B cell (primary cell): ENCODE measurements at regions not wholly inside any gene's neighbourhood (a gene's known extent, or its start where the extent isn't known, plus 50 kb on each side); places are given as distances from the start of the nearest gene placed in this dataset.

ENCODE experiments used
- ATAC-seq: fragments of 200-7000 bp; cut with Tn5 transposase; one replicate; pipeline ENCODE4 v1.10.0; 2021; ENCODE audit warnings: low read depth, mild to moderate bottlenecking, moderate number of reproducible peaks, moderate library complexity
- CTCF ChIA-PET: fragments of 350-600 bp; sonication (Branson Sonifier 250); formaldehyde crosslinking; loops from one replicate; lab custom pipeline; 2021; ENCODE audit warnings: antibody characterized with exemption, inconsistent platforms; lab: Charles Lee
- POLR2A ChIA-PET: fragments of 350-600 bp; sonication (Branson Sonifier 250); formaldehyde crosslinking; loops from one replicate; lab custom pipeline; 2021; ENCODE audit warnings: antibody characterized with exemption; lab: Charles Lee
- DNase-seq: peaks from one replicate; pipeline ENCODE4 v3.0.0; 2013
- H2AFZ ChIP-seq: 2 replicates; pipeline ENCODE4 v1.6.1; 2012; ENCODE audit warnings: mild to moderate bottlenecking, low read depth, low read length; ENCODE audit not compliant: insufficient read depth, poor library complexity, severe bottlenecking
- H3K27ac ChIP-seq, 2 donors: 1 replicate in 1 of 2; 2 replicates in 1 of 2; pipeline ENCODE4 v1.5.1; 2012 to 2013; ENCODE audit warnings: low read length in 2 of 2, mild to moderate bottlenecking in 2 of 2, moderate library complexity in 1 of 2
- H3K27me3 ChIP-seq, 4 experiments: fragments of 200-600 bp in 1 of 4; sonication (generic) in 1 of 4; replicated peaks in 1 of 4; 1 replicate in 2 of 4; 2 replicates in 2 of 4; pipeline versions ENCODE4 v1.6.1 to v1.7.0; 2013 to 2016; ENCODE audit warnings: low read length in 3 of 4, mild to moderate bottlenecking in 2 of 4, mixed read lengths in 1 of 4, moderate library complexity in 1 of 4; ENCODE audit not compliant: insufficient read depth in 4 of 4, control insufficient read depth in 3 of 4; ENCODE audit errors: control extremely low read depth in 1 of 4
- H3K36me3 ChIP-seq, 2 experiments: replicated peaks in 1 of 2; 1 replicate in 1 of 2; 2 replicates in 1 of 2; pipeline versions ENCODE4 v1.6.1 to v1.7.1; 2013; ENCODE audit warnings: low read length in 1 of 2; ENCODE audit not compliant: insufficient read depth in 2 of 2, control insufficient read depth in 1 of 2; ENCODE audit errors: control extremely low read depth in 1 of 2, extremely low read depth in 1 of 2
- H3K4me1 ChIP-seq, 2 donors: fragments of 200-600 bp in 1 of 2; sonication (generic) in 1 of 2; 1 replicate in 1 of 2; 2 replicates in 1 of 2; pipeline versions ENCODE4 v1.5.1 to v1.6.1; 2013 to 2017; ENCODE audit warnings: low read length in 2 of 2; ENCODE audit not compliant: control insufficient read depth in 2 of 2, insufficient read depth in 2 of 2
- H3K4me2 ChIP-seq: replicated peaks from 2 replicates; pipeline ENCODE3; 2012; ENCODE audit warnings: mild to moderate bottlenecking, low read depth, low read length; ENCODE audit not compliant: poor library complexity, severe bottlenecking
- H3K4me3 ChIP-seq, 5 experiments: fragments of 200-600 bp in 1 of 5; sonication (generic) in 1 of 5; 1 replicate in 3 of 5; 2 replicates in 2 of 5; pipeline versions ENCODE4 v1.5.1 to v1.7.0; 2011 to 2016; ENCODE audit warnings: low read length in 4 of 5, mild to moderate bottlenecking in 4 of 5, low read depth in 2 of 5, control low read depth in 1 of 5, moderate library complexity in 1 of 5; ENCODE audit not compliant: insufficient read depth in 1 of 5; ENCODE audit errors: control extremely low read depth in 1 of 5, extremely low read depth in 1 of 5
- H3K79me2 ChIP-seq: fragments of 200-600 bp; sonication (generic); one replicate; pipeline ENCODE4 v1.6.0; 2016; ENCODE audit warnings: low read length; ENCODE audit not compliant: control insufficient read depth, insufficient read depth
- H3K9ac ChIP-seq: fragments of 200-600 bp; sonication (generic); 2 replicates; pipeline ENCODE4 v1.6.1; 2017; ENCODE audit warnings: mild to moderate bottlenecking, low read length, moderate library complexity
- H3K9me3 ChIP-seq, 3 donors: one replicate each; pipeline versions ENCODE4 v1.6.1 to v1.7.1; 2013; ENCODE audit warnings: low read length in 2 of 3; ENCODE audit not compliant: control insufficient read depth in 2 of 3, insufficient read depth in 1 of 3; ENCODE audit errors: control extremely low read depth in 1 of 3
- H4K20me1 ChIP-seq: 2 replicates; pipeline ENCODE4 v1.6.0; 2012; ENCODE audit warnings: mild to moderate bottlenecking, low read length; ENCODE audit not compliant: insufficient read depth, control insufficient read depth, poor library complexity, severe bottlenecking
- H3K27ac Mint-ChIP-seq: one replicate; pipeline ENCODE4 v1.8.0; 2021; ENCODE audit warnings: mixed read lengths
- H3K27me3 Mint-ChIP-seq: one replicate; pipeline ENCODE4 v1.8.0; 2021; ENCODE audit warnings: mixed read lengths
- H3K4me1 Mint-ChIP-seq: one replicate; pipeline ENCODE4 v1.8.0; 2021; ENCODE audit warnings: mixed read lengths
- H3K4me3 Mint-ChIP-seq: one replicate; pipeline ENCODE4 v1.8.0; 2021; ENCODE audit warnings: mixed read lengths
- H3K9me3 Mint-ChIP-seq: one replicate; pipeline ENCODE4 v1.8.0; 2022; ENCODE audit warnings: mixed read lengths; ENCODE audit not compliant: insufficient read depth
- EZH2 ChIP-seq: IDR thresholded peaks from 2 replicates; pipeline ENCODE4 v1.6.1; 2012; ENCODE audit warnings: borderline replicate concordance, low read depth, mild to moderate bottlenecking, moderate library complexity, low read length; ENCODE audit not compliant: insufficient read depth, poor library complexity, severe bottlenecking
- WGBS: methylation state at CpG from one replicate; pipeline ENCODE4 v1.1.5; 2013; ENCODE audit warnings: missing lambda C conversion rate; ENCODE audit not compliant: insufficient coverage; 5-methylcytosine and 5-hydroxymethylcytosine counted together
- intact Hi-C: fragments of 100-400 bp; cut with micrococcal nuclease; formaldehyde crosslinking; loops from one replicate; pipeline ENCODE4 v1.10.0; 2022
- TF ChIP-seq, protein P1 (sequence below): fragments of 200-600 bp; IDR thresholded peaks from one replicate; pipeline ENCODE4 v1.8.0; 2022; ENCODE audit warnings: antibody characterized with exemption, mild to moderate bottlenecking

GRCh38 chr3:157841029-157841428 is 265.2 kb downstream of the SHOX2 start:
- intact Hi-C loops, result no loop called here
- H3K4me1 Mint-ChIP-seq, result no peaks in the 10 kb centered on the region
- Histone ChIP-seq H3K36me3 (no peaks in the 10 kb centered on the region), H3K27ac (no peak overlapping the region), H2AFZ (no peak overlapping the region), H3K79me2 (no peaks in the 10 kb centered on the region), H3K4me3 (no peak overlapping the region), H3K27me3 (no peaks in the 10 kb centered on the region), H3K4me2 (no peak overlapping the region), H3K9me3 (no peaks in the 10 kb centered on the region), H3K9ac (no peak overlapping the region), H3K4me1 (no peaks in the 10 kb centered on the region), H4K20me1 (no peaks in the 10 kb centered on the region)
- ChIA-PET CTCF (no interaction called here), POLR2A (no interaction called here)
- H3K27me3 Mint-ChIP-seq, result no peaks in the 10 kb centered on the region
- TF ChIP-seq, protein P1, sequence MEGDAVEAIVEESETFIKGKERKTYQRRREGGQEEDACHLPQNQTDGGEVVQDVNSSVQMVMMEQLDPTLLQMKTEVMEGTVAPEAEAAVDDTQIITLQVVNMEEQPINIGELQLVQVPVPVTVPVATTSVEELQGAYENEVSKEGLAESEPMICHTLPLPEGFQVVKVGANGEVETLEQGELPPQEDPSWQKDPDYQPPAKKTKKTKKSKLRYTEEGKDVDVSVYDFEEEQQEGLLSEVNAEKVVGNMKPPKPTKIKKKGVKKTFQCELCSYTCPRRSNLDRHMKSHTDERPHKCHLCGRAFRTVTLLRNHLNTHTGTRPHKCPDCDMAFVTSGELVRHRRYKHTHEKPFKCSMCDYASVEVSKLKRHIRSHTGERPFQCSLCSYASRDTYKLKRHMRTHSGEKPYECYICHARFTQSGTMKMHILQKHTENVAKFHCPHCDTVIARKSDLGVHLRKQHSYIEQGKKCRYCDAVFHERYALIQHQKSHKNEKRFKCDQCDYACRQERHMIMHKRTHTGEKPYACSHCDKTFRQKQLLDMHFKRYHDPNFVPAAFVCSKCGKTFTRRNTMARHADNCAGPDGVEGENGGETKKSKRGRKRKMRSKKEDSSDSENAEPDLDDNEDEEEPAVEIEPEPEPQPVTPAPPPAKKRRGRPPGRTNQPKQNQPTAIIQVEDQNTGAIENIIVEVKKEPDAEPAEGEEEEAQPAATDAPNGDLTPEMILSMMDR, result no peak
- no peak for TF ChIP-seq EZH2
- ATAC-seq (no peak), DNase-seq (no peak)
- no CpG with 5 or more reads among the region's 3 CpGs for WGBS
- no peak overlapping the region for H3K27ac Mint-ChIP-seq
- no peaks in the 10 kb centered on the region for H3K9me3 Mint-ChIP-seq
- H3K4me3 Mint-ChIP-seq, result no peak overlapping the region

GRCh38 chr3:157840564-157840963 is 265.7 kb downstream of the SHOX2 start:
- CTCF ChIA-PET, result no interaction called here
- H3K4me3 ChIP-seq, result no peak overlapping the region

More at GRCh38 chr3:157840564-157840963, 265.7 kb downstream of the SHOX2 start:
- H3K27ac ChIP-seq, result no peak overlapping the region
- Mint-ChIP-seq H3K9me3 (no peaks in the 10 kb centered on the region), H3K27me3 (no peaks in the 10 kb centered on the region), H3K4me1 (no peaks in the 10 kb centered on the region), H3K4me3 (no peak overlapping the region), H3K27ac (no peak overlapping the region)
- ATAC-seq (no peak), DNase-seq (no peak)
- H3K4me2 ChIP-seq, result no peak overlapping the region
- whole genome bisulfite sequencing, result no CpG with 5 or more reads among the region's 2 CpGs
- H3K27me3 ChIP-seq, result no peaks in the 10 kb centered on the region
- intact Hi-C loops, result no loop called here
- no peaks in the 10 kb centered on the region for H3K36me3 ChIP-seq
- no peaks in the 10 kb centered on the region for H3K79me2 ChIP-seq
- H4K20me1 ChIP-seq, result no peaks in the 10 kb centered on the region
- no peak overlapping the region for H3K9ac ChIP-seq
- no peaks in the 10 kb centered on the region for H3K9me3 ChIP-seq
- no peaks in the 10 kb centered on the region for H3K4me1 ChIP-seq
- H2AFZ ChIP-seq, result no peak overlapping the region
- POLR2A ChIA-PET, result no interaction called here
- no peak for TF ChIP-seq EZH2
- TF ChIP-seq, protein P1, result no peak
